ENCODE measurements at regions not wholly inside any gene's neighbourhood (a gene's known extent, or its start where the extent isn't known, plus 50 kb on each side); places are given as distances from the start of the nearest gene placed in this dataset.
A peak's percentile ranks its signal among the peaks of the same experiment; 100 is the strongest.

DNA sequence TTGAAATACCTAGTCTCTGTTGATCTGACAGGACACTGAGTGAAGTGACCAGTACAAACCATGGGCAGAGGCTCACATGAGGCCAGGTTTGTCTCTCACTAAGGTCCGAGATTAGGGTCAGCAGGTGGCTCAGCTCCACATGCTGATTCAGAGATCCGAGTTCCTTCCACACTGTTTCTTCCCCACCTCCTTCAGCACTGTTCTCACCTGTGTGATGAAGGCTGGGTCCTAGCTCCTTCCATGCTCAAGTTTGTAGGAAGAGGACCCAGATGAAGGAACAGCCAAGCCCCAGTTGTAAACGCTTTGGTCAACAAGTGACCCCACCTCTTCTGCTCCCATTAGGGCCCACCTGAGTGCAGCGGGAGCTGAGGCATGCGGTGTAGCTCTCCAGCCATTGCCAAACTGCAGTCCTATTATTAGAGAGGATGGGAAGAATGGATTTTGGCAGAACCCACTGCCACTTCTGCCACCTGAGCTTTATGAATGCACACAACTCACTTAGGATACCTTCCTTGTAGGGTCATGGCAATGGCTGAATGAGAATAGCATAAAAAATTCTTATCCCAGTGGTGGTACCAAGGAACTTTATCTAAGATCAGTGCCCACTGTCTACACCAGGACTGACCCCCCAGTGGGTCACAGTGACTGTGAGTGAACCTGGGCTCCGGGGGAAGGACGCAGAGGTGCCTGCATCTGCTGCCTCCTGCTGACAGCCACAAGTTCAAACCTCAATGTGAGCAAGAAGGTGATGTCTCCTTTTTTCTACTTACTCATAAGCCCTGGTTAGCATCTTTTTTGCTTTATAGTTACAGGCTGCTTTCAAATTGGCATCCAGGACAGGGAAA, 324.8 kb upstream of the HS6ST1 start:
- no peak overlapping the region for H3K27ac ChIP-seq
- ATAC-seq (no peak), DNase-seq (peak in 1 of 4 donors; percentile 13)
- H3K4me1 ChIP-seq: no peaks in the 10 kb centered on the region
- intact Hi-C loops (cut with DNase I): no loop called here
- H3K36me3 ChIP-seq: no peaks in the 10 kb centered on the region
- TF ChIP-seq, protein P1, sequence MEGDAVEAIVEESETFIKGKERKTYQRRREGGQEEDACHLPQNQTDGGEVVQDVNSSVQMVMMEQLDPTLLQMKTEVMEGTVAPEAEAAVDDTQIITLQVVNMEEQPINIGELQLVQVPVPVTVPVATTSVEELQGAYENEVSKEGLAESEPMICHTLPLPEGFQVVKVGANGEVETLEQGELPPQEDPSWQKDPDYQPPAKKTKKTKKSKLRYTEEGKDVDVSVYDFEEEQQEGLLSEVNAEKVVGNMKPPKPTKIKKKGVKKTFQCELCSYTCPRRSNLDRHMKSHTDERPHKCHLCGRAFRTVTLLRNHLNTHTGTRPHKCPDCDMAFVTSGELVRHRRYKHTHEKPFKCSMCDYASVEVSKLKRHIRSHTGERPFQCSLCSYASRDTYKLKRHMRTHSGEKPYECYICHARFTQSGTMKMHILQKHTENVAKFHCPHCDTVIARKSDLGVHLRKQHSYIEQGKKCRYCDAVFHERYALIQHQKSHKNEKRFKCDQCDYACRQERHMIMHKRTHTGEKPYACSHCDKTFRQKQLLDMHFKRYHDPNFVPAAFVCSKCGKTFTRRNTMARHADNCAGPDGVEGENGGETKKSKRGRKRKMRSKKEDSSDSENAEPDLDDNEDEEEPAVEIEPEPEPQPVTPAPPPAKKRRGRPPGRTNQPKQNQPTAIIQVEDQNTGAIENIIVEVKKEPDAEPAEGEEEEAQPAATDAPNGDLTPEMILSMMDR (IDR thresholded peaks at IDR 0.05): no peak
- no peak overlapping the region for H3K4me3 ChIP-seq
- no peaks in the 10 kb centered on the region for H3K27me3 ChIP-seq
- H3K9me3 ChIP-seq: no peaks in the 10 kb centered on the region

DNA sequence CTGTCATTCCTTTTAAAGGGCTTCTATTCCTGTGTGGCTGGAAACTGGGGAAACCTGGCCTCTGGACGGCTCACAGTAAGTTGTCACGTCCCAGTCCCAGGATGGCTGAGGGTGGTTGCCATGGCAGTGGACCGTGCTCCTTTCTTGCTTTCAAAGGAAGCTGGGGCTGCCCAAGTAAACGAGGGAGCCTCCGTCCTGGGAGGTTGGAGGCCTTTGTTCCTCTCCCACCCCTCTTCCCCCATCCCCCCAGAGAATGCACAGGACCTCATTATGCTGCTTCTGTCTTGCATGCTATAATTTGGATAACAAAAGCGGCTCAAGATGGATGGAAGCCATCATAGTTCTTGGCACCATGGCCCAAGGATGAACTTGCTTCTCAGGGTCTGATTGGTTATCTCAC, 325.5 kb upstream of the HS6ST1 start:
- H3K36me3 ChIP-seq: no peaks in the 10 kb centered on the region
- H3K4me3 ChIP-seq: no peak overlapping the region
- no peaks in the 10 kb centered on the region for H3K4me1 ChIP-seq
- no peaks in the 10 kb centered on the region for H3K27me3 ChIP-seq
- no peaks in the 10 kb centered on the region for H3K9me3 ChIP-seq
- TF ChIP-seq, protein P1 (IDR thresholded peaks at IDR 0.05): no peak
- DNase-seq: no peak
- H3K27ac ChIP-seq: no peak overlapping the region
- intact Hi-C loops (cut with DNase I): no loop called here
- no peak for ATAC-seq

DNA sequence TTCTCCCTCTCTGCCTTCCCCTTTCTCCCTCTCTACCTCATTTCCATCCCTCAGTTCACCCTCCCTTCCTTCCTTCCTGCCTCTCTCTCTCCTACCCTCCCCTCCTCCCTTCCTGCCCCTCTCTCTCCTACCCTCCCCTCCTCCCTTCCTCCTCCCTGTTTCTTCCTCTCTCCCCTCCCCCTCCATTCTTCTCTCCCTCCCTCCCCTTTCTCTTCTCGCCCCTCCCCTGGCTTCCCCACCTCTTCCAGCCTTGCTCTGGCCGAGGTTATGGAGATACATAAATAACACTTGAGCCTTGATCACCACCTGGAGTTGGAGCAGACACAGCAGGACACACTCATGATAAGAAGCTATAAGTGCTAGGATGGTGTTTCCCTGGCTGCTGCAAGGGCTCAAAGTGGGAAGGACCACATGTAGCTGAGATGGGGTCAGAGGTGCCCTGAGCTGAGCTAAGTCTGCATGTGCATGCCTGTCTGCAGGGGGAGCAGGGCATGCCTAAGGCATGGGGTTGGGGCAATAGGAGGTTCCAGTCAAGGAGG, 326.1 kb upstream of the HS6ST1 start:
- no peaks in the 10 kb centered on the region for H3K4me1 ChIP-seq
- no peaks in the 10 kb centered on the region for H3K36me3 ChIP-seq
- ATAC-seq (no peak), DNase-seq (no peak)
- TF ChIP-seq, protein P1 (IDR thresholded peaks at IDR 0.05): no peak
- intact Hi-C loops (cut with DNase I): no loop called here
- no peak overlapping the region for H3K4me3 ChIP-seq
- no peaks in the 10 kb centered on the region for H3K9me3 ChIP-seq
- no peak overlapping the region for H3K27ac ChIP-seq
- no peaks in the 10 kb centered on the region for H3K27me3 ChIP-seq

DNA sequence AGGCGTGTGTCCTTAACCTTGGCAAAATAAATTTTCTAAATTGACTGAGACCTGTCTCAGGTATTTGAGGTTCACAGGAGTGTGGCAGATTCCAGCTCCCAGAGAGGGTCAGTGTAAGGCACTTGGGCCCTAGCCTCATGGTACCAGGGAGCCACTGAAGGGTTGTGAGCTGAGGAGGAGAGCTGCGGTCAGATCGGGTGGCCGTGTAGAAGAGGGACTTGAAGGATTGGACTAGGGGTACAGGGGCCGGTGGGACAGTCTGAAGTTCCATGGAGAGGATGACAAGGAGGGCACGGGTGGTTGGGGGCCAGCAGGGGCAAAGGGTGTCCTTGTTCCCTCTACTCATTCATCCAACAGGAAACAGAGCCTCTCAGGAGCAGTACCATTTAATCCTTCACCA, 327.0 kb upstream of the HS6ST1 start:
- no peaks in the 10 kb centered on the region for H3K9me3 ChIP-seq
- TF ChIP-seq, protein P1 (IDR thresholded peaks at IDR 0.05): no peak
- no peak overlapping the region for H3K4me3 ChIP-seq
- intact Hi-C loops (cut with DNase I): no loop called here
- no peaks in the 10 kb centered on the region for H3K36me3 ChIP-seq
- ATAC-seq (no peak), DNase-seq (no peak)
- no peaks in the 10 kb centered on the region for H3K27me3 ChIP-seq
- H3K4me1 ChIP-seq: no peaks in the 10 kb centered on the region
- no peak overlapping the region for H3K27ac ChIP-seq

DNA sequence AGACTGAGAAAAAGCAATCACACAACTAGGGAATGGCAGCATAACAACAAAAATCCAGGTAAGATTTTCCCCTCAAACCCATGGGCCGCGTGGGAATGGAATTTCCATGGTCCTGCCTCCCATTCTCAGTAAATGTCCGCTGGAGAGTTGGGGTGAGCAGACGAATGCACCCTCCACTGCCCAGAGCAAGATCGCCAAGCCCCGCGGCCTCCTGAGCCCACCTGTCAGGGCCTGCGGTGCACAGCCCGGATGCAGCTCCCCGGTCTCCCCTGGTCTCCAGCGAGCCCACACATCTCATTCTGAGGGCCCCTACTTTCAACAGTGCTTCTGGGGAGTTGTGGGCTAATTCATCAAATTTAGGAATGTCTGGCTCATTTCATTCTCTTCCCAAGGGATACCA, 327.4 kb upstream of the HS6ST1 start:
- no peak overlapping the region for H3K27ac ChIP-seq
- TF ChIP-seq, protein P1 (IDR thresholded peaks at IDR 0.05): no peak
- no peak overlapping the region for H3K4me3 ChIP-seq
- H3K36me3 ChIP-seq: no peaks in the 10 kb centered on the region
- intact Hi-C loops (cut with DNase I): no loop called here
- H3K4me1 ChIP-seq: no peaks in the 10 kb centered on the region
- no peaks in the 10 kb centered on the region for H3K9me3 ChIP-seq
- H3K27me3 ChIP-seq: no peaks in the 10 kb centered on the region
- no peak for DNase-seq
- ATAC-seq: no peak
